GM12892 (cell line): ENCODE measurements at regions not wholly inside any gene's neighbourhood (a gene's known extent, or its start where the extent isn't known, plus 50 kb on each side); places are given as distances from the start of the nearest gene placed in this dataset.

ENCODE experiments used
- POLR2A ChIP-seq: IDR thresholded peaks from 2 replicates; pipeline ENCODE4 v1.6.1; 2011; ENCODE audit warnings: low read depth, low read length, control low read depth
- POLR2AphosphoS5 ChIP-seq: IDR thresholded peaks from 2 replicates; pipeline ENCODE4 v1.6.1; 2011; ENCODE audit warnings: low read depth, low read length, control low read depth
- TAF1 ChIP-seq: IDR thresholded peaks from 2 replicates; pipeline ENCODE4 v1.6.1; 2011; ENCODE audit warnings: low read depth, mild to moderate bottlenecking, control low read depth, low read length, borderline replicate concordance

- no peak for TF ChIP-seq POLR2AphosphoS5
- no peak for TF ChIP-seq TAF1
- TF ChIP-seq POLR2A = no peak
Measured at GRCh38 chr3:25044762-25045710, 383.0 kb upstream of the RARB start.
